ENCODE measurements at regions not wholly inside any gene's neighbourhood (a gene's known extent, or its start where the extent isn't known, plus 50 kb on each side); places are given as distances from the start of the nearest gene placed in this dataset.

DNA sequence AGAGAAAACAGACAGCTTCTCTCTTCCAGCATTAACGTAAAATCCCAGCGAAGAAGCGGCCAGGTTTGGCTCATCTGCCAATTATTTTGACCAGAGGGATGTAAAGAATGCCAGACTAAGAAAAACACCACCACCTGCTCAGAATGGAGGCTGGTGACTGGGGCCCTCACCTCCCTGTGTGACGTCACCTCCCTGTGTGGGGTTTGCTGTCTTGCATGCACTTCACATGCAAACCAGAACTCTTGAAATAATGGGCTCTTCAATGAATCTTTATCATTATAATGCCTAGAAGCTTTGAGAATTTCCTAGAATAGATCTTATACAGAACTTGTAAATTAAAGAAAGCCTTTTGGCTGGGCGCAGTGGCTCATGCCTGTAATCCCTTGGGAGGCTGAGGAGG, 101.8 kb upstream of the WAC start:
- TF ChIP-seq, protein P1, sequence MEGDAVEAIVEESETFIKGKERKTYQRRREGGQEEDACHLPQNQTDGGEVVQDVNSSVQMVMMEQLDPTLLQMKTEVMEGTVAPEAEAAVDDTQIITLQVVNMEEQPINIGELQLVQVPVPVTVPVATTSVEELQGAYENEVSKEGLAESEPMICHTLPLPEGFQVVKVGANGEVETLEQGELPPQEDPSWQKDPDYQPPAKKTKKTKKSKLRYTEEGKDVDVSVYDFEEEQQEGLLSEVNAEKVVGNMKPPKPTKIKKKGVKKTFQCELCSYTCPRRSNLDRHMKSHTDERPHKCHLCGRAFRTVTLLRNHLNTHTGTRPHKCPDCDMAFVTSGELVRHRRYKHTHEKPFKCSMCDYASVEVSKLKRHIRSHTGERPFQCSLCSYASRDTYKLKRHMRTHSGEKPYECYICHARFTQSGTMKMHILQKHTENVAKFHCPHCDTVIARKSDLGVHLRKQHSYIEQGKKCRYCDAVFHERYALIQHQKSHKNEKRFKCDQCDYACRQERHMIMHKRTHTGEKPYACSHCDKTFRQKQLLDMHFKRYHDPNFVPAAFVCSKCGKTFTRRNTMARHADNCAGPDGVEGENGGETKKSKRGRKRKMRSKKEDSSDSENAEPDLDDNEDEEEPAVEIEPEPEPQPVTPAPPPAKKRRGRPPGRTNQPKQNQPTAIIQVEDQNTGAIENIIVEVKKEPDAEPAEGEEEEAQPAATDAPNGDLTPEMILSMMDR (IDR thresholded peaks at IDR 0.05): no peak
- no peak for TF ChIP-seq POLR2A (IDR thresholded peaks at IDR 0.05)
